ENCODE measurements at regions not wholly inside any gene's neighbourhood (a gene's known extent, or its start where the extent isn't known, plus 50 kb on each side); places are given as distances from the start of the nearest gene placed in this dataset.

DNA sequence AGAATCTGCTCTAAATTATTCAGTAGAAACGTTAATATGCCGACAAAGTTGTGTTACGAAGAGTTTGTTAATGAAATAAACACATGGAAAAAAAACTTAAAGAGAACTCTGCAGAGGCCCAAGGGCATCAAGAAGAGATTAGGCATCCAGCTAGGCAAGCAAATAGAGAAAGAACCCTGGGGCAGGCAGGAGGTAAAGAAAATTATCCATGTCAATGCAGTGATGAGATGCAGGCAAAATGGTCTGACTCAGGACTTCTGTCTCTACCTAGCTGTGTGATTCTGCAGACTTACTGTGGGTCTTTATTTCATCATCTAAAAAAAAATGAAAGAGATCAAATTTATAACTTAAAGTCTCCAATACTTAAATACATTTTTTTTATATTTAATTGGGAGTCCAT lies 448.0 kb downstream of the HAO1 start:
- TF ChIP-seq JUN (IDR thresholded peaks at IDR 0.05) (no peak), TP53 (CRISPR knock-in tag; IDR thresholded peaks at IDR 0.05) (no peak), HOXB5 (CRISPR knock-in tag; IDR thresholded peaks at IDR 0.05) (no peak), POLR2A (IDR thresholded peaks at IDR 0.05; ENCODE audit: low read length) (no peak), NFE2L2 (conservative IDR thresholded peaks at IDR 0.05; ENCODE audit: low read length) (no peak), ZSCAN20 (CRISPR knock-in tag; IDR thresholded peaks at IDR 0.05) (no peak), BHLHE40 (IDR thresholded peaks at IDR 0.05; ENCODE audit: low read depth, low read length) (no peak), POLR2AphosphoS2 (conservative IDR thresholded peaks at IDR 0.05; ENCODE audit: low read length) (no peak)
- TF ChIP-seq, protein P1, sequence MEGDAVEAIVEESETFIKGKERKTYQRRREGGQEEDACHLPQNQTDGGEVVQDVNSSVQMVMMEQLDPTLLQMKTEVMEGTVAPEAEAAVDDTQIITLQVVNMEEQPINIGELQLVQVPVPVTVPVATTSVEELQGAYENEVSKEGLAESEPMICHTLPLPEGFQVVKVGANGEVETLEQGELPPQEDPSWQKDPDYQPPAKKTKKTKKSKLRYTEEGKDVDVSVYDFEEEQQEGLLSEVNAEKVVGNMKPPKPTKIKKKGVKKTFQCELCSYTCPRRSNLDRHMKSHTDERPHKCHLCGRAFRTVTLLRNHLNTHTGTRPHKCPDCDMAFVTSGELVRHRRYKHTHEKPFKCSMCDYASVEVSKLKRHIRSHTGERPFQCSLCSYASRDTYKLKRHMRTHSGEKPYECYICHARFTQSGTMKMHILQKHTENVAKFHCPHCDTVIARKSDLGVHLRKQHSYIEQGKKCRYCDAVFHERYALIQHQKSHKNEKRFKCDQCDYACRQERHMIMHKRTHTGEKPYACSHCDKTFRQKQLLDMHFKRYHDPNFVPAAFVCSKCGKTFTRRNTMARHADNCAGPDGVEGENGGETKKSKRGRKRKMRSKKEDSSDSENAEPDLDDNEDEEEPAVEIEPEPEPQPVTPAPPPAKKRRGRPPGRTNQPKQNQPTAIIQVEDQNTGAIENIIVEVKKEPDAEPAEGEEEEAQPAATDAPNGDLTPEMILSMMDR (IDR thresholded peaks at IDR 0.05): no peak
- TF ChIP-seq, protein P2, sequence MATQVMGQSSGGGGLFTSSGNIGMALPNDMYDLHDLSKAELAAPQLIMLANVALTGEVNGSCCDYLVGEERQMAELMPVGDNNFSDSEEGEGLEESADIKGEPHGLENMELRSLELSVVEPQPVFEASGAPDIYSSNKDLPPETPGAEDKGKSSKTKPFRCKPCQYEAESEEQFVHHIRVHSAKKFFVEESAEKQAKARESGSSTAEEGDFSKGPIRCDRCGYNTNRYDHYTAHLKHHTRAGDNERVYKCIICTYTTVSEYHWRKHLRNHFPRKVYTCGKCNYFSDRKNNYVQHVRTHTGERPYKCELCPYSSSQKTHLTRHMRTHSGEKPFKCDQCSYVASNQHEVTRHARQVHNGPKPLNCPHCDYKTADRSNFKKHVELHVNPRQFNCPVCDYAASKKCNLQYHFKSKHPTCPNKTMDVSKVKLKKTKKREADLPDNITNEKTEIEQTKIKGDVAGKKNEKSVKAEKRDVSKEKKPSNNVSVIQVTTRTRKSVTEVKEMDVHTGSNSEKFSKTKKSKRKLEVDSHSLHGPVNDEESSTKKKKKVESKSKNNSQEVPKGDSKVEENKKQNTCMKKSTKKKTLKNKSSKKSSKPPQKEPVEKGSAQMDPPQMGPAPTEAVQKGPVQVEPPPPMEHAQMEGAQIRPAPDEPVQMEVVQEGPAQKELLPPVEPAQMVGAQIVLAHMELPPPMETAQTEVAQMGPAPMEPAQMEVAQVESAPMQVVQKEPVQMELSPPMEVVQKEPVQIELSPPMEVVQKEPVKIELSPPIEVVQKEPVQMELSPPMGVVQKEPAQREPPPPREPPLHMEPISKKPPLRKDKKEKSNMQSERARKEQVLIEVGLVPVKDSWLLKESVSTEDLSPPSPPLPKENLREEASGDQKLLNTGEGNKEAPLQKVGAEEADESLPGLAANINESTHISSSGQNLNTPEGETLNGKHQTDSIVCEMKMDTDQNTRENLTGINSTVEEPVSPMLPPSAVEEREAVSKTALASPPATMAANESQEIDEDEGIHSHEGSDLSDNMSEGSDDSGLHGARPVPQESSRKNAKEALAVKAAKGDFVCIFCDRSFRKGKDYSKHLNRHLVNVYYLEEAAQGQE (IDR thresholded peaks at IDR 0.05): no peak

Data from A549 (cell line).